OCI-LY7 (cell line): ENCODE measurements at regions not wholly inside any gene's neighbourhood (a gene's known extent, or its start where the extent isn't known, plus 50 kb on each side); places are given as distances from the start of the nearest gene placed in this dataset.

Experiments
- BruUV-seq: library from RNA; stranded (reverse); fragments of 400-500 nt; replicated peaks from 2 replicates; lab custom pipeline; 2021; lab: Mats Ljungman, UMichigan
- CTCF ChIA-PET: fragments of 300-600 bp; sonication (Branson Sonifier 250); formaldehyde crosslinking; loops from one replicate; lab custom pipeline; 2022; ENCODE audit warnings: antibody characterized with exemption; ENCODE audit not compliant: unreplicated experiment; lab: Charles Lee
- POLR2A ChIA-PET: fragments of 300-600 bp; sonication (Branson Sonifier 250); formaldehyde crosslinking; loops from one replicate; lab custom pipeline; 2022; ENCODE audit warnings: antibody characterized with exemption; lab: Charles Lee
- DNase-seq: peaks from one replicate; pipeline ENCODE4 v3.0.0-alpha.2; 2015; ENCODE audit warnings: low spot score
- H2AFZ ChIP-seq: fragments of 200-600 bp; sonication (generic), shearing (Covaris generic); 2 replicates; pipeline ENCODE4 v1.6.1; 2014; ENCODE audit warnings: mild to moderate bottlenecking, antibody characterized with exemption, low read length, moderate library complexity
- H3K27ac ChIP-seq: fragments of 200-600 bp; sonication (generic); 2 replicates; pipeline ENCODE4 v1.5.1; 2014; ENCODE audit warnings: mixed run types, low read depth, mild to moderate bottlenecking, moderate library complexity, low read length, inconsistent platforms; ENCODE audit not compliant: poor library complexity, severe bottlenecking
- H3K36me3 ChIP-seq: fragments of 200-600 bp; sonication (generic); 2 replicates; pipeline ENCODE4 v1.6.1; 2014; ENCODE audit warnings: mild to moderate bottlenecking, antibody characterized with exemption, low read length, moderate library complexity, mixed read lengths; ENCODE audit not compliant: insufficient read depth
- H3K4me1 ChIP-seq: fragments of 200-600 bp; sonication (generic); 2 replicates; pipeline ENCODE4 v1.5.1; 2014; ENCODE audit warnings: mild to moderate bottlenecking, low read length; ENCODE audit not compliant: insufficient read depth, poor library complexity, severe bottlenecking
- H3K4me2 ChIP-seq: fragments of 200-600 bp; sonication (generic); 2 replicates; pipeline ENCODE4 v1.6.1; 2014; ENCODE audit warnings: mild to moderate bottlenecking, low read length
- H3K4me3 ChIP-seq: fragments of 200-600 bp; sonication (generic); 2 replicates; pipeline ENCODE4 v1.5.1; 2014; ENCODE audit warnings: mild to moderate bottlenecking, low read depth, low read length; ENCODE audit not compliant: poor library complexity, severe bottlenecking
- H3K79me2 ChIP-seq: fragments of 200-600 bp; sonication (generic); 2 replicates; pipeline ENCODE4 v1.6.1; 2016; ENCODE audit warnings: low read depth, mild to moderate bottlenecking, low read length, moderate library complexity, mixed read lengths; ENCODE audit not compliant: insufficient read depth
- H3K9me2 ChIP-seq: fragments of 200-600 bp; sonication (generic); 2 replicates; pipeline ENCODE4 v1.6.1; 2016; ENCODE audit warnings: mild to moderate bottlenecking, low read length, mixed read lengths; ENCODE audit not compliant: insufficient read depth
- H3K9me3 ChIP-seq: fragments of 200-600 bp; sonication (generic); 2 replicates; pipeline ENCODE4 v1.6.1; 2014; ENCODE audit warnings: mild to moderate bottlenecking, mixed run types, low read length, mixed read lengths
- H4K20me1 ChIP-seq: fragments of 200-600 bp; sonication (generic); 2 replicates; pipeline ENCODE4 v1.6.1; 2014; ENCODE audit warnings: mild to moderate bottlenecking, antibody characterized with exemption, low read length, moderate library complexity, mixed read lengths; ENCODE audit not compliant: insufficient read depth
- EZH2phosphoT487 ChIP-seq: fragments of 200-600 bp; sonication (generic); IDR thresholded peaks from 2 replicates; pipeline ENCODE4 v1.6.1; 2018; ENCODE audit warnings: low read depth, borderline replicate concordance, mild to moderate bottlenecking, mixed run types, antibody characterized with exemption, low read length, moderate library complexity, mixed read lengths
- intact Hi-C: fragments of 100-400 bp; cut with micrococcal nuclease; formaldehyde crosslinking; loops from one replicate; pipeline ENCODE4 v1.10.0; 2022; ENCODE audit not compliant: unreplicated experiment
- TF ChIP-seq, protein P1 (sequence below): fragments of 200-600 bp; sonication (generic); conservative IDR thresholded peaks from 2 replicates; pipeline ENCODE4 v1.5.1; 2014; ENCODE audit warnings: mild to moderate bottlenecking, antibody characterized with exemption, low read length, moderate library complexity, mixed read lengths

DNA sequence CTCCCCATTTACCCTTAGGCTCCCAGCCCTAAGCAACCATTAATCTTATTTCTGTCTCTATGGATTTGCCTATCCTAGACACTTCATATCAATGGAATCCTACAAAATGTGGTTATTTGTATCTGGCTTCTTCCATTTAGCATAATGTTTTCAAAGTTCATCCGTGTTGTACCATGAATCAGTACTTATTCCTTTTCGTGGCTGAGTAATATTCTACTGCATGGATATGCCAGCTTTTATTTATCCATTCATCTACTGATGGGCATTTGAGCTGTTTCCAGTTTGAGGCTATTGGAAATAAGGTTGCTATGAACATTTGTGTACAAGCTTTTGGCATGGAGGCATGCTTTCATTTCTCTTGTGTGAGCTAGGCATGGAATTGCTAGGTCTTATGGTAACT lies 121.1 kb downstream of the WDR11 start:
- H3K9me3 ChIP-seq: no peaks in the 10 kb centered on the region
- H3K4me2 ChIP-seq: no peak overlapping the region
- H3K27ac ChIP-seq: no peak overlapping the region
- no peaks in the 10 kb centered on the region for H3K79me2 ChIP-seq
- no peaks in the 10 kb centered on the region for H3K36me3 ChIP-seq
- intact Hi-C loops: no loop called here
- H3K9me2 ChIP-seq: no peaks in the 10 kb centered on the region
- CTCF ChIA-PET: no interaction called here
- no peaks in the 10 kb centered on the region for H4K20me1 ChIP-seq
- TF ChIP-seq EZH2phosphoT487: no peak
- TF ChIP-seq, protein P1, sequence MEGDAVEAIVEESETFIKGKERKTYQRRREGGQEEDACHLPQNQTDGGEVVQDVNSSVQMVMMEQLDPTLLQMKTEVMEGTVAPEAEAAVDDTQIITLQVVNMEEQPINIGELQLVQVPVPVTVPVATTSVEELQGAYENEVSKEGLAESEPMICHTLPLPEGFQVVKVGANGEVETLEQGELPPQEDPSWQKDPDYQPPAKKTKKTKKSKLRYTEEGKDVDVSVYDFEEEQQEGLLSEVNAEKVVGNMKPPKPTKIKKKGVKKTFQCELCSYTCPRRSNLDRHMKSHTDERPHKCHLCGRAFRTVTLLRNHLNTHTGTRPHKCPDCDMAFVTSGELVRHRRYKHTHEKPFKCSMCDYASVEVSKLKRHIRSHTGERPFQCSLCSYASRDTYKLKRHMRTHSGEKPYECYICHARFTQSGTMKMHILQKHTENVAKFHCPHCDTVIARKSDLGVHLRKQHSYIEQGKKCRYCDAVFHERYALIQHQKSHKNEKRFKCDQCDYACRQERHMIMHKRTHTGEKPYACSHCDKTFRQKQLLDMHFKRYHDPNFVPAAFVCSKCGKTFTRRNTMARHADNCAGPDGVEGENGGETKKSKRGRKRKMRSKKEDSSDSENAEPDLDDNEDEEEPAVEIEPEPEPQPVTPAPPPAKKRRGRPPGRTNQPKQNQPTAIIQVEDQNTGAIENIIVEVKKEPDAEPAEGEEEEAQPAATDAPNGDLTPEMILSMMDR: no peak
- no peak for DNase-seq
- POLR2A ChIA-PET: interaction anchor here (2.0 kb wide), 1 partner anchor 17 kb away, joined by 4 read pairs; no protein-coding TSS in a partner anchor
- H2AFZ ChIP-seq: no peak overlapping the region
- H3K4me1 ChIP-seq: no peaks in the 10 kb centered on the region
- no TSS peak for BruUV-seq
- H3K4me3 ChIP-seq: no peak overlapping the region

DNA sequence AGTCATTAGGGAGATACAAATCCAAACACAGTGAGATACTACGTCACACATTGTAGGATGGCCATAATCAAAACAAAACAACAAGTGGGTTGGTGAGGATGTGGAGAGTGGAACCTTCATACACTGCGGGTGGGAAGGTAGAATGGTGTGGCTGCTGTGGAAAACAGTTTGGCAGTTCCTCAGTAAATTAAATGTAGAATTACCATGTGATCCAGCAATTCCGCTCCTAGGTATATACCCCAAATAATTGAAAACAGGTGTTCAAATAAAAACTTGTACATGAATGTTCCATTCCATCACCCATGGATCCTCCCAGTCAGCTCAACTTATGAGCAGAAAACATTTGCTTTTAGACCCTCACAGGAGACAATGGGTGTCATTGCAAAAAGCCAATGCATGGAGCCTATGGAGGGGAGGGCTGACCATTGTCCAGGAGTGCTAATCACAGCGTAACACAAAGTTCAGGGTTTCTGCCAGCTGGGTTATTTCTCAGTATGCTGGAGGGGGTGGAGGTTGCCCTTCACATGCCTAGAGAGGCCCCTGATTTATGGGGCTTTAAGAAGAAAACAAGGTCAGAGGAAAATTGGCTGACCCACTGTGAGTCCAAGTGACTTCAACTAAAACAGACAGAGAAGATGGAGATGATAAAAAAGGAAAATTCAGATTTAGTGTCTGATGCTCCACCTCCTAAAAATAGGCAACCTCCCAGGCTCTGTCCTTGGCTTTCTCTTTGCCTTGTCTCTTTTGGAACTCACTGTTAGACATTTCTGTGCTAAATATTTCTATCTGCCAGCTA lies 124.1 kb downstream of the WDR11 start:
- H3K9me2 ChIP-seq: no peaks in the 10 kb centered on the region
- no peaks in the 10 kb centered on the region for H3K9me3 ChIP-seq
- CTCF ChIA-PET: no interaction called here
- H3K27ac ChIP-seq: no peak overlapping the region
- no peak overlapping the region for H3K4me2 ChIP-seq
- intact Hi-C loops: no loop called here
- H2AFZ ChIP-seq: no peak overlapping the region
- BruUV-seq: no TSS peak
- H4K20me1 ChIP-seq: no peaks in the 10 kb centered on the region
- H3K79me2 ChIP-seq: no peaks in the 10 kb centered on the region
- no peak overlapping the region for H3K4me3 ChIP-seq
- H3K36me3 ChIP-seq: no peaks in the 10 kb centered on the region
- DNase-seq: no peak
- no peaks in the 10 kb centered on the region for H3K4me1 ChIP-seq
- TF ChIP-seq, protein P1: no peak
- POLR2A ChIA-PET: no interaction called here

DNA sequence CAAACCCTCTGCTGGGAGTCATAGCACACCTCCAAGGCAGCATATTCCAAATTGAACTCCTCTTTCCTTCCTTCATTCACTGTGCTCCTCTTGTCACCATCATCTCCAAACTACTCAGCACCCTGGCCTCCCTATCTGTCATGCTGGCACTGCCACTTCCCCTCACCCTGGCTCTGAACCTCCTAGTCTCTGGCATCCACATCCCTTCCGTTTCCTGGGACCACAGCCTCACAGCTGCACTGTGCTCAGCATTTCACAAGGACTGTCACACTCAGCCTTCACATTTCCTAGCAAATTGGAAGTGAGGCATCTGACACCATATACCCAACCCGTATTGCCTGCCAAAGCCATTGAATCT lies 124.7 kb downstream of the WDR11 start:
- Histone ChIP-seq H3K4me1 (no peaks in the 10 kb centered on the region), H3K79me2 (no peaks in the 10 kb centered on the region), H2AFZ (no peak overlapping the region), H3K36me3 (no peaks in the 10 kb centered on the region), H3K4me3 (no peak overlapping the region), H3K4me2 (no peak overlapping the region), H3K9me3 (no peaks in the 10 kb centered on the region), H3K27ac (no peak overlapping the region), H3K9me2 (no peaks in the 10 kb centered on the region), H4K20me1 (no peaks in the 10 kb centered on the region)
- no TSS peak for BruUV-seq
- POLR2A ChIA-PET: no interaction called here
- TF ChIP-seq EZH2phosphoT487: no peak
- intact Hi-C loops: no loop called here
- DNase-seq: no peak
- CTCF ChIA-PET: no interaction called here
